ENCODE measurements at regions not wholly inside any gene's neighbourhood (a gene's known extent, or its start where the extent isn't known, plus 50 kb on each side); places are given as distances from the start of the nearest gene placed in this dataset.
A peak's percentile ranks its signal among the peaks of the same experiment; 100 is the strongest.
"Not testable (repeated sequence)": the region's sequence is repeated elsewhere in the genome, so short reads cannot be mapped to it uniquely, and the experiment has no call there.

- no peak for DNase-seq
Measured at GRCh38 chr12:93219947-93220346, 157.8 kb upstream of the NUDT4 start.

GRCh38 chr12:93221841-93222240 lies 155.9 kb upstream of the NUDT4 start:
- no peak for DNase-seq

GRCh38 chr12:93223440-93224426 lies 154.0 kb upstream of the NUDT4 start:
- peak; percentile 14 for DNase-seq

- DNase-seq = no peak
Measured at GRCh38 chr12:93225094-93225493, 152.6 kb upstream of the NUDT4 start.

- no peak for DNase-seq
Measured at GRCh38 chr12:93226361-93226760, 151.4 kb upstream of the NUDT4 start.

GRCh38 chr12:93229494-93230325 lies 148.0 kb upstream of the NUDT4 start:
- no peak for DNase-seq

- DNase-seq = no peak
Measured at GRCh38 chr12:93230326-93230720, 147.4 kb upstream of the NUDT4 start.

GRCh38 chr12:93231938-93232337 lies 145.8 kb upstream of the NUDT4 start:
- DNase-seq = no peak

GRCh38 chr12:93234641-93235040 lies 143.1 kb upstream of the NUDT4 start:
- peak; percentile 26 for DNase-seq

- DNase-seq = no peak
Measured at GRCh38 chr12:93235881-93236280, 141.8 kb upstream of the NUDT4 start.

GRCh38 chr12:93237235-93237915 lies 140.3 kb upstream of the NUDT4 start:
- DNase-seq = no peak

GRCh38 chr12:93238512-93239262 lies 139.0 kb upstream of the NUDT4 start:
- not testable (repeated sequence) for DNase-seq

- not testable (repeated sequence) for DNase-seq
Measured at GRCh38 chr12:93239789-93240188, 137.9 kb upstream of the NUDT4 start.

- DNase-seq = no peak
Measured at GRCh38 chr12:93242154-93242972, 135.4 kb upstream of the NUDT4 start.

- no peak for DNase-seq
Measured at GRCh38 chr12:93243382-93243688, 134.4 kb upstream of the NUDT4 start.

- DNase-seq = no peak
Measured at GRCh38 chr12:93243689-93244513, 133.8 kb upstream of the NUDT4 start.

GRCh38 chr12:93244514-93245077 lies 133.1 kb upstream of the NUDT4 start:
- DNase-seq = no peak

GRCh38 chr12:93245543-93245942 lies 132.2 kb upstream of the NUDT4 start:
- DNase-seq = no peak

- no peak for DNase-seq
Measured at GRCh38 chr12:93247313-93247991, 130.3 kb upstream of the NUDT4 start.

GRCh38 chr12:93252221-93252620 lies 125.5 kb upstream of the NUDT4 start:
- no peak for DNase-seq
